ENCODE measurements at regions not wholly inside any gene's neighbourhood (a gene's known extent, or its start where the extent isn't known, plus 50 kb on each side); places are given as distances from the start of the nearest gene placed in this dataset.

DNA sequence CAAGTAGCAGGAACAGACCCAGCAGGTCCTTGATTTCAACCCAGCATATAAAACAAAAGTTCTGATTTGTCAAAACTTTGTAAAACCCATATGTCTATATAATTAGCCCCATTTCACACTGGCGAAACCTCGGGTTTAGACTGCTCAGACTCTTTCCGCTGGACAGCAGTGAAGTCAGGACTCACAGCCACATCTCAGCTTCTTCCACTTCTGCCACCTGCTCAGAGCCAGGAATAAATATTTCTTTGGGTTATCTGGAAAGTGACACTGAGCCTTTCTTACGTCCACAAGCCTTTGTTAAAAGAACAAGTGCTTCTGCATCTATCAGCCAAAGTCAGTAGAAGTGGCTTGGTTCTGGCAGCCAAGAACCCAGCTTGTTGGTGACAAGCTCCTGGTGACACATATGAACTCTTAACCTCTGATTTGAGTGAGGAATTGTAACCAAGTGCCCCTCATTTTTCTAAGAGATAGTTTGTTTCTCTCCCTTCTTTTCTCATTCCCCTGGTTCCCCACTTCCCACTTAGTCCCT, 118.1 kb upstream of the CHD2 start:
- TF ChIP-seq, protein P1, sequence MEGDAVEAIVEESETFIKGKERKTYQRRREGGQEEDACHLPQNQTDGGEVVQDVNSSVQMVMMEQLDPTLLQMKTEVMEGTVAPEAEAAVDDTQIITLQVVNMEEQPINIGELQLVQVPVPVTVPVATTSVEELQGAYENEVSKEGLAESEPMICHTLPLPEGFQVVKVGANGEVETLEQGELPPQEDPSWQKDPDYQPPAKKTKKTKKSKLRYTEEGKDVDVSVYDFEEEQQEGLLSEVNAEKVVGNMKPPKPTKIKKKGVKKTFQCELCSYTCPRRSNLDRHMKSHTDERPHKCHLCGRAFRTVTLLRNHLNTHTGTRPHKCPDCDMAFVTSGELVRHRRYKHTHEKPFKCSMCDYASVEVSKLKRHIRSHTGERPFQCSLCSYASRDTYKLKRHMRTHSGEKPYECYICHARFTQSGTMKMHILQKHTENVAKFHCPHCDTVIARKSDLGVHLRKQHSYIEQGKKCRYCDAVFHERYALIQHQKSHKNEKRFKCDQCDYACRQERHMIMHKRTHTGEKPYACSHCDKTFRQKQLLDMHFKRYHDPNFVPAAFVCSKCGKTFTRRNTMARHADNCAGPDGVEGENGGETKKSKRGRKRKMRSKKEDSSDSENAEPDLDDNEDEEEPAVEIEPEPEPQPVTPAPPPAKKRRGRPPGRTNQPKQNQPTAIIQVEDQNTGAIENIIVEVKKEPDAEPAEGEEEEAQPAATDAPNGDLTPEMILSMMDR (IDR thresholded peaks at IDR 0.05; ENCODE audit: low read depth, low read length), result no peak
- TF ChIP-seq POLR2A (IDR thresholded peaks at IDR 0.05; ENCODE audit: extremely low read depth, insufficient read length) (no peak), MYC (IDR thresholded peaks at IDR 0.05; ENCODE audit: low read depth, low read length) (no peak)
